Upper lobe of left lung (tissue), 4 donors: ENCODE measurements at regions not wholly inside any gene's neighbourhood (a gene's known extent, or its start where the extent isn't known, plus 50 kb on each side); places are given as distances from the start of the nearest gene placed in this dataset.

ENCODE experiments used
- EP300 ChIP-seq, 4 donors: sonication (generic); formaldehyde crosslinking; IDR thresholded peaks; one replicate each; pipeline ENCODE4 v1.5.1; 2017; ENCODE audit warnings: antibody characterized with exemption in 4 of 4, control low read depth in 2 of 4
- POLR2A ChIP-seq, 4 donors: fragments of 450-650 bp; IDR thresholded peaks; one replicate each; pipeline ENCODE4 v1.5.1; 2016 to 2017; ENCODE audit warnings: antibody characterized with exemption in 4 of 4, mild to moderate bottlenecking in 2 of 4
- POLR2AphosphoS5 ChIP-seq, 2 donors: sonication (generic); formaldehyde crosslinking; IDR thresholded peaks; one replicate each; pipeline ENCODE4 v1.5.1; 2017; ENCODE audit warnings: antibody characterized with exemption in 2 of 2
- TF ChIP-seq, protein P1 (sequence below), 6 experiments: fragments of 450-650 bp in 4 of 6; fragments of 200-600 bp in 2 of 6; sonication (generic) in 2 of 6; IDR thresholded peaks; one replicate each; pipeline ENCODE4 v1.5.1; 2016 to 2019; ENCODE audit warnings: antibody characterized with exemption in 6 of 6

DNA sequence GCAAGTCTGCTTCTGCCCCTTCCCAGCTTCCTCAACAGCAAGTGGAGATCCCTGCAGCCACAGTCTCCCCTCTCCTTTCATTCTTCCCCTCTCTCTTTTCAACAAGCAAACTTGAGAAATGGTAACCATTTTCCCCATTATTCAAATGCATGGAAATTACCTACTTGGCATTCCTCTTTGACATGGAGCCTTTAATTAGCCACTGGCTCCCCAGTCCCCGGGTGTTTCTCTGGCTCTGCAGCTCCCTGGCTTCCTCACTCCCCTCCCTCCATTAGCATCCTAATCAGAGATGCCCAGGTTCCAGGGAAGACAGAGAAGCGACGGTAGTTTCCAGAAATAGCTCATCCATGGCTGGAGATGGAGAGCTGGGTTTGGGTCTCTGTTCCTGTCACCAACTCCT lies 116.0 kb downstream of the CCT6B start:
- TF ChIP-seq, protein P1, sequence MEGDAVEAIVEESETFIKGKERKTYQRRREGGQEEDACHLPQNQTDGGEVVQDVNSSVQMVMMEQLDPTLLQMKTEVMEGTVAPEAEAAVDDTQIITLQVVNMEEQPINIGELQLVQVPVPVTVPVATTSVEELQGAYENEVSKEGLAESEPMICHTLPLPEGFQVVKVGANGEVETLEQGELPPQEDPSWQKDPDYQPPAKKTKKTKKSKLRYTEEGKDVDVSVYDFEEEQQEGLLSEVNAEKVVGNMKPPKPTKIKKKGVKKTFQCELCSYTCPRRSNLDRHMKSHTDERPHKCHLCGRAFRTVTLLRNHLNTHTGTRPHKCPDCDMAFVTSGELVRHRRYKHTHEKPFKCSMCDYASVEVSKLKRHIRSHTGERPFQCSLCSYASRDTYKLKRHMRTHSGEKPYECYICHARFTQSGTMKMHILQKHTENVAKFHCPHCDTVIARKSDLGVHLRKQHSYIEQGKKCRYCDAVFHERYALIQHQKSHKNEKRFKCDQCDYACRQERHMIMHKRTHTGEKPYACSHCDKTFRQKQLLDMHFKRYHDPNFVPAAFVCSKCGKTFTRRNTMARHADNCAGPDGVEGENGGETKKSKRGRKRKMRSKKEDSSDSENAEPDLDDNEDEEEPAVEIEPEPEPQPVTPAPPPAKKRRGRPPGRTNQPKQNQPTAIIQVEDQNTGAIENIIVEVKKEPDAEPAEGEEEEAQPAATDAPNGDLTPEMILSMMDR (IDR thresholded peaks at IDR 0.05): no peak
- TF ChIP-seq POLR2A (IDR thresholded peaks at IDR 0.05): no peak
- no peak for TF ChIP-seq POLR2AphosphoS5 (IDR thresholded peaks at IDR 0.05)
- TF ChIP-seq EP300 (IDR thresholded peaks at IDR 0.05): no peak
